ENCODE measurements at regions not wholly inside any gene's neighbourhood (a gene's known extent, or its start where the extent isn't known, plus 50 kb on each side); places are given as distances from the start of the nearest gene placed in this dataset.

- no peaks in the 10 kb centered on the region for H3K27me3 ChIP-seq
- TF ChIP-seq POLR2AphosphoS5 (IDR thresholded peaks at IDR 0.05) (no peak), EP300 (IDR thresholded peaks at IDR 0.05) (no peak), CTCF (IDR thresholded peaks at IDR 0.05) (no peak), POLR2A (IDR thresholded peaks at IDR 0.05) (no peak)
- ATAC-seq = no peak
- H3K9me3 ChIP-seq = peaks cover 0 to 6% (median 0%) of the 10 kb centered on the region in 3 donors
- no peak overlapping the region for H3K4me3 ChIP-seq
- WGBS, 2 donors (ENCODE audit: low coverage in 1 of 2) = 88 to 100% methylated on average over 1 of the region's 1 CpG
- no peak overlapping the region for H3K27ac ChIP-seq
- H3K4me1 ChIP-seq = no peaks in the 10 kb centered on the region
- no peaks in the 10 kb centered on the region for H3K36me3 ChIP-seq
These were observed 904.2 kb downstream of the SI start for GRCh38 chr3:164174059-164174458.

DNA sequence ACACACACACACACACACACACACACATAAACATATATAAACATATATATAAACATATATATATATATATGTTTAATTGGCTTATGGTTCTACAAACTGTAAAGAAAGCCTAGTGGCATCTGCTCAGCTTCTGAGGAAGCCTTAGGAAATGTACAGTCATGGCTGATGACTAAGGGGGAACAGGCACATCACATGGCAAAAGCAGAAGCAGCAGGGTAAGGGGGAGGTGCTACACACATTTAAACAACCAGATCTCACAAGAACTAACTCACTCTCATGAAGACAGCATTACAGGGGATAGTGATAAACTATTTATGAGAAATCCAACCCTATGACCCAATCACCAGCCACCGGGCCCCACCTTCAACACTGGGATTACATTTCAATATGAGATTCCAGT lies 922.9 kb downstream of the SI start:
- TF ChIP-seq POLR2AphosphoS5 (IDR thresholded peaks at IDR 0.05) = no peak
- TF ChIP-seq EP300 (IDR thresholded peaks at IDR 0.05) = no peak
- no peak for TF ChIP-seq CTCF (IDR thresholded peaks at IDR 0.05)
- TF ChIP-seq POLR2A (IDR thresholded peaks at IDR 0.05) = no peak
- no peak for ATAC-seq
- Histone ChIP-seq H3K36me3 (no peaks in the 10 kb centered on the region), H3K4me1 (no peaks in the 10 kb centered on the region), H3K27me3 (no peaks in the 10 kb centered on the region), H3K9me3 (peaks cover 0 to 8% (median 0%) of the 10 kb centered on the region in 3 donors), H3K4me3 (no peak overlapping the region), H3K27ac (no peak overlapping the region)
- WGBS, 2 donors (ENCODE audit: low coverage in 1 of 2) = 80 to 92% methylated on average over 1 of the region's 1 CpG

DNA sequence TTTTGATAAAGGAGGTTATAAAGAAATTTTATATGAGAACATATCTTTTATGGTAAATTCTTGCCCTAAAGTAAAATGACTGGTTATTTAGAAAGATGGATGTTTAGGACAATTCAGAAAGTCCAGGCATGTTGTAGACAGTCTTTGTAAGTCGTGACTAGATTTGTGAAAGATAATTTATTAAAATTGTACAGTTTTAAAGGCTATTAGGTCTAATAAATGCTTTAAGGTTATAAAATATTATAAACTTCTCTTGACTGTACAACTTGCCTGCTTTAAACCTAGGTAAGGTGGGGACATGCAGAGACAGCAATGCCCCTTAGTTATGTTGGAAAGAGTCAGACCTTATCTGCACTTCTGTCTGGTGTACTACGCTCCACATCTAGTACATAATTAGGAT lies 933.5 kb downstream of the SI start:
- H3K36me3 ChIP-seq = no peaks in the 10 kb centered on the region
- H3K27ac ChIP-seq = no peak overlapping the region
- H3K4me3 ChIP-seq = no peak overlapping the region
- H3K9me3 ChIP-seq = peaks cover 0 to 36% (median 0%) of the 10 kb centered on the region in 3 donors
- H3K4me1 ChIP-seq = no peaks in the 10 kb centered on the region
- TF ChIP-seq POLR2A (IDR thresholded peaks at IDR 0.05) (no peak), CTCF (IDR thresholded peaks at IDR 0.05) (no peak), POLR2AphosphoS5 (IDR thresholded peaks at IDR 0.05) (no peak), EP300 (IDR thresholded peaks at IDR 0.05) (no peak)
- H3K27me3 ChIP-seq = no peaks in the 10 kb centered on the region
- no peak for ATAC-seq
- 65 to 80% methylated on average over 2 of the region's 2 CpGs for WGBS, 2 donors (ENCODE audit: low coverage in 1 of 2)

DNA sequence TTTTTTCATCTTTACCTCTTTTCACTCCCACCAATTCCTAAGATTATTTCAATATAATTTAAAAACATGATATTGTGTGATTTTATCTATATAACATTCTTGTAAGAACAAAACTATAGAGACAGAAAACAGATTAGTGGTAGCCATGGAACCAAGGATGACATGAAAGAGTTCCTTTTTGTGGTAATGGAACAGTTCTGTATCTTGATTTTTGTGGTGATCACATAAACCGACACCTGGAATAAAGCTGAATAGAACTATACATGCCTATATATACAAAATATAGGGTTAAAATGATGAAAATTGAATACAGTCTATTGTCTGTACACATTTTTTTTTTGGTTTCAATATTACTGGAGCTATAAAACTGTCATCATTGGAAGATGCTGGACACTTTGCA lies 945.4 kb downstream of the SI start:
- Histone ChIP-seq H3K27ac (no peak overlapping the region), H3K9me3 (no peaks in the 10 kb centered on the region), H3K4me3 (no peak overlapping the region), H3K36me3 (no peaks in the 10 kb centered on the region), H3K4me1 (no peaks in the 10 kb centered on the region), H3K27me3 (no peaks in the 10 kb centered on the region)
- ATAC-seq = no peak
- TF ChIP-seq POLR2AphosphoS5 (IDR thresholded peaks at IDR 0.05) (no peak), CTCF (IDR thresholded peaks at IDR 0.05) (no peak), POLR2A (IDR thresholded peaks at IDR 0.05) (no peak), EP300 (IDR thresholded peaks at IDR 0.05) (no peak)
- WGBS, 2 donors (ENCODE audit: low coverage in 1 of 2) = 71 to 83% methylated on average over 1 of the region's 1 CpG

DNA sequence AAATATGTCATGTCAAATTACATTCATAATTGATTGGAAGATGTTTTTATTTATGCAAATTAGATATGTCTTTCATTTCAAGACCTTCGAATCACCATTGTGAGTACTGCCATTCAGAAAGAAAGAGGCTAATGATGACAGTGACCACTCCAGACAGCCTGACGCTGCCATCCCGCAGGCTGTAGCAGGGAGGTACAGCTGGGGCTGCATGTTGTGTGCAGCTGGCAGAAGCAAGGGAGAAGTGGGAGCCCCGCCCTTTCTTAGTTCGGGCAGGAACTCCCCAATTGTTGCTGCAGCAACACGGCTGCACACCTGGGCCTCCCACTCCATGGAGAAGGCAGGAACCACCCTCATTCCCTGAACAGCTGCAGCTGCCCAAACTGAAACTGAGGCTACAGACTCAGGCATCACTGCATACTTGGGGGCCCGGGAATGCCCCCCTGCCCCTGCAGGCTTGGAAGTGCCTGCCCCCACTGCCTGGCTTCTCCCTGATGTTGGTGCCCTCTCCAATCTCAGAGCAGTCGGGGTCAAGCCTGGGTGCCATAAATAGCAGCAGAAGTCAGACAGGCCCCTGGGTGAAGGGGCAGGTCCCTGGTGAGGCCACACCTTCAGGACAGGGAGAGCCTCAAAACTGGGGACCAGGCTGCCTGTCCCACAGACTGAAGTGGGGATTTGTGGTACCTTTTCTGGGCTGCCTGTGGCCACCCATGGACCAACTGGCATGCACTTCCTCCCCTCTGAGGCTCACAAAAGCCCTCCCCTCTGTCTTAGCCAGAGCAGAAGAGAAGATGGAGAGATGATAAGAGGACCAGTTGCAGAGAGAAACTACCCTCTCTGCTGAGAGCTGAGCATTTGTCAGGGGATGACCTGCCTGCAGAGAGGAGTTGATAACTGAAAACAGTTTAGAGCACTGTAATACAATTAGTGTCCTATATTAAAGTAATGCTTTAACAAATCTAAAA lies 964.6 kb downstream of the SI start:
- no peaks in the 10 kb centered on the region for H3K27me3 ChIP-seq
- 55 to 76% methylated on average over 4 of the region's 8 CpGs for WGBS, 2 donors (ENCODE audit: low coverage in 1 of 2)
- no peak overlapping the region for H3K4me3 ChIP-seq
- H3K36me3 ChIP-seq = no peaks in the 10 kb centered on the region
- no peaks in the 10 kb centered on the region for H3K4me1 ChIP-seq
- no peak for ATAC-seq
- H3K27ac ChIP-seq = no peak overlapping the region
- TF ChIP-seq POLR2AphosphoS5 (IDR thresholded peaks at IDR 0.05) (no peak), POLR2A (IDR thresholded peaks at IDR 0.05) (no peak), CTCF (IDR thresholded peaks at IDR 0.05) (no peak), EP300 (IDR thresholded peaks at IDR 0.05) (no peak)
- no peaks in the 10 kb centered on the region for H3K9me3 ChIP-seq

Measured in gastroesophageal sphincter (tissue), 4 donors.